PC-9 (cell line): ENCODE measurements at regions not wholly inside any gene's neighbourhood (a gene's known extent, or its start where the extent isn't known, plus 50 kb on each side); places are given as distances from the start of the nearest gene placed in this dataset.

Source experiments
- EZH2 ChIP-seq: fragments of 200-600 bp; sonication (generic); IDR thresholded peaks from 2 replicates; pipeline ENCODE4 v1.8.0; 2017; ENCODE audit warnings: antibody characterized with exemption, low read depth
- TF ChIP-seq, protein P1 (sequence below): fragments of 200-600 bp; sonication (generic); conservative IDR thresholded peaks from 2 replicates; pipeline ENCODE4 v1.6.1; 2017; ENCODE audit warnings: mixed run types, antibody characterized with exemption, mild to moderate bottlenecking, moderate library complexity

DNA sequence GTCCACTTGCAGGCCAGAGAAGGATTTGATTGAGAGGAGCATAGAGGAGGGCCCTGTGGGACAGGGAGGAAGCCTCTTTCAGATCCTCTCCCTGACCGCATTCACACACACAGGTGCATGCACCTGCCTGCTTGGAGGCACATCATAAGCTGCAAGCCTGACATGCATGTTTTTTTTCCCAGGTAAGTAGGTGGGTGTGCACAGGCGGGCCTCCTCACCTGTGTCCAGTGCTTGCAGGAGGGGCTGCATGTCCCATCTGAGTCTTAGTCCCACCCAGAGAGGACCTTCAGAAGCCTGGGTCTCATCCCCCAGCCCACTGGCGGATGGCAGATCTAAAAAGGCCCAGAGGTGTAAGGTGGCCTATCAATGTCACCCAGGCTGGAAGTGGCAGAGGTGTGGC, 130.8 kb downstream of the TMEM132E start:
- TF ChIP-seq EZH2 = no peak
- TF ChIP-seq, protein P1, sequence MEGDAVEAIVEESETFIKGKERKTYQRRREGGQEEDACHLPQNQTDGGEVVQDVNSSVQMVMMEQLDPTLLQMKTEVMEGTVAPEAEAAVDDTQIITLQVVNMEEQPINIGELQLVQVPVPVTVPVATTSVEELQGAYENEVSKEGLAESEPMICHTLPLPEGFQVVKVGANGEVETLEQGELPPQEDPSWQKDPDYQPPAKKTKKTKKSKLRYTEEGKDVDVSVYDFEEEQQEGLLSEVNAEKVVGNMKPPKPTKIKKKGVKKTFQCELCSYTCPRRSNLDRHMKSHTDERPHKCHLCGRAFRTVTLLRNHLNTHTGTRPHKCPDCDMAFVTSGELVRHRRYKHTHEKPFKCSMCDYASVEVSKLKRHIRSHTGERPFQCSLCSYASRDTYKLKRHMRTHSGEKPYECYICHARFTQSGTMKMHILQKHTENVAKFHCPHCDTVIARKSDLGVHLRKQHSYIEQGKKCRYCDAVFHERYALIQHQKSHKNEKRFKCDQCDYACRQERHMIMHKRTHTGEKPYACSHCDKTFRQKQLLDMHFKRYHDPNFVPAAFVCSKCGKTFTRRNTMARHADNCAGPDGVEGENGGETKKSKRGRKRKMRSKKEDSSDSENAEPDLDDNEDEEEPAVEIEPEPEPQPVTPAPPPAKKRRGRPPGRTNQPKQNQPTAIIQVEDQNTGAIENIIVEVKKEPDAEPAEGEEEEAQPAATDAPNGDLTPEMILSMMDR = no peak
